ENCODE measurements at regions not wholly inside any gene's neighbourhood (a gene's known extent, or its start where the extent isn't known, plus 50 kb on each side); places are given as distances from the start of the nearest gene placed in this dataset.

GRCh38 chr2:217478831-217479455, 523.9 kb downstream of the TNS1 start:
- Histone ChIP-seq H3K27me3 (replicated peaks in 1 of 2; ENCODE audit: control insufficient read depth in 2 of 2, insufficient read depth in 2 of 2, low read length in 1 of 2) (no peaks in the 10 kb centered on the region; a peak in 2 of 4 replicates), H3K9ac (ENCODE audit: control insufficient read depth, insufficient read depth, low read length) (no peak overlapping the region), H3K79me2 (ENCODE audit: control insufficient read depth, insufficient read depth, low read length) (no peaks in the 10 kb centered on the region), H3K4me2 (ENCODE audit: control insufficient read depth, insufficient read depth) (no peak overlapping the region), H4K20me1 (ENCODE audit: control insufficient read depth, insufficient read depth) (no peaks in the 10 kb centered on the region), H3K27ac (ENCODE audit: control insufficient read depth, insufficient read depth) (no peak overlapping the region), H2AFZ (ENCODE audit: control insufficient read depth, low read depth, low read length) (no peak overlapping the region), H3K4me1 (ENCODE audit: control insufficient read depth, insufficient read depth, low read length) (no peaks in the 10 kb centered on the region), H3K4me3 (no peak overlapping the region), H3K9me3 (replicated peaks; ENCODE audit: control insufficient read depth, insufficient read depth, low read length) (no peaks in the 10 kb centered on the region; the same call in 2 of the 3 replicates), H3K36me3 (ENCODE audit: control insufficient read depth in 2 of 2, insufficient read depth in 2 of 2, low read length in 1 of 2) (no peaks in the 10 kb centered on the region)
- ATAC-seq (no peak), DNase-seq (ENCODE audit: low read depth, low spot score) (no peak), FAIRE-seq (no peak)
- in situ Hi-C loops (cut with MboI) (no loop called here), intact Hi-C loops (cut with micrococcal nuclease; ENCODE audit: unreplicated experiment) (no loop called here)
- 47% methylated on average over 9 of the region's 9 CpGs for WGBS (ENCODE audit: insufficient coverage, insufficient replicate concordance, low lambda C conversion rate, missing lambda C conversion rate)
- CTCF ChIA-PET: no interaction called here
- POLR2A ChIA-PET: no interaction called here
- RAD21 ChIA-PET (ENCODE audit: unreplicated experiment): no interaction called here
- no peak for TF ChIP-seq MTA3 (IDR thresholded peaks at IDR 0.05; ENCODE audit: borderline replicate concordance, low read length)
- TF ChIP-seq IKZF2 (IDR thresholded peaks at IDR 0.05): no peak
- TF ChIP-seq PAX5 (IDR thresholded peaks at IDR 0.05; ENCODE audit: borderline replicate concordance, low read depth, low read length): no peak
- no peak for TF ChIP-seq ZNF384 (IDR thresholded peaks at IDR 0.05; ENCODE audit: borderline replicate concordance, low read depth, low read length)
- TF ChIP-seq HCFC1 (IDR thresholded peaks at IDR 0.05; ENCODE audit: low read length): no peak
- TF ChIP-seq HDGF (IDR thresholded peaks at IDR 0.05): no peak
- no peak for TF ChIP-seq HDAC2 (IDR thresholded peaks at IDR 0.05)
- no peak for TF ChIP-seq CHD1 (IDR thresholded peaks at IDR 0.05; ENCODE audit: low read depth, low read length)
- TF ChIP-seq SIX5 (IDR thresholded peaks at IDR 0.05; ENCODE audit: low read depth, low read length, severe bottlenecking): no peak
- TF ChIP-seq BACH1 (IDR thresholded peaks at IDR 0.05; ENCODE audit: borderline replicate concordance): no peak
- no peak for TF ChIP-seq RB1 (IDR thresholded peaks at IDR 0.05; ENCODE audit: borderline replicate concordance)
- TF ChIP-seq SUZ12 (IDR thresholded peaks at IDR 0.05; ENCODE audit: unreplicated experiment): no peak
- TF ChIP-seq SMARCA5 (IDR thresholded peaks at IDR 0.05): no peak
- TF ChIP-seq ATF7 (IDR thresholded peaks at IDR 0.05; ENCODE audit: low read depth): no peak
- TF ChIP-seq NR2C1 (IDR thresholded peaks at IDR 0.05): no peak
- SMC1A ChIA-PET (ENCODE audit: uncharacterized antibody, unreplicated experiment): no interaction called here
- BruUV-seq (replicated peaks): no TSS peak

All from GM12878 (cell line).